Suprapubic skin (tissue), 3 donors: ENCODE measurements at regions not wholly inside any gene's neighbourhood (a gene's known extent, or its start where the extent isn't known, plus 50 kb on each side); places are given as distances from the start of the nearest gene placed in this dataset.

Source experiments
- POLR2AphosphoS5 ChIP-seq, 3 donors: sonication (generic); formaldehyde crosslinking; IDR thresholded peaks; one replicate each; pipeline ENCODE4 v1.6.1; 2017; ENCODE audit warnings: antibody characterized with exemption in 3 of 3
- TF ChIP-seq, protein P1 (sequence below), 2 donors: fragments of 200-600 bp in 1 of 2; fragments of 450-650 bp in 1 of 2; sonication (generic) in 1 of 2; IDR thresholded peaks; one replicate each; pipeline ENCODE4 v1.5.1; 2016 to 2019; ENCODE audit warnings: antibody characterized with exemption in 2 of 2, mild to moderate bottlenecking in 1 of 2, moderate library complexity in 1 of 2

GRCh38 chr16:55982597-55982996 lies 107.4 kb upstream of the CES5A start:
- TF ChIP-seq POLR2AphosphoS5 (IDR thresholded peaks at IDR 0.05) = no peak
- TF ChIP-seq, protein P1, sequence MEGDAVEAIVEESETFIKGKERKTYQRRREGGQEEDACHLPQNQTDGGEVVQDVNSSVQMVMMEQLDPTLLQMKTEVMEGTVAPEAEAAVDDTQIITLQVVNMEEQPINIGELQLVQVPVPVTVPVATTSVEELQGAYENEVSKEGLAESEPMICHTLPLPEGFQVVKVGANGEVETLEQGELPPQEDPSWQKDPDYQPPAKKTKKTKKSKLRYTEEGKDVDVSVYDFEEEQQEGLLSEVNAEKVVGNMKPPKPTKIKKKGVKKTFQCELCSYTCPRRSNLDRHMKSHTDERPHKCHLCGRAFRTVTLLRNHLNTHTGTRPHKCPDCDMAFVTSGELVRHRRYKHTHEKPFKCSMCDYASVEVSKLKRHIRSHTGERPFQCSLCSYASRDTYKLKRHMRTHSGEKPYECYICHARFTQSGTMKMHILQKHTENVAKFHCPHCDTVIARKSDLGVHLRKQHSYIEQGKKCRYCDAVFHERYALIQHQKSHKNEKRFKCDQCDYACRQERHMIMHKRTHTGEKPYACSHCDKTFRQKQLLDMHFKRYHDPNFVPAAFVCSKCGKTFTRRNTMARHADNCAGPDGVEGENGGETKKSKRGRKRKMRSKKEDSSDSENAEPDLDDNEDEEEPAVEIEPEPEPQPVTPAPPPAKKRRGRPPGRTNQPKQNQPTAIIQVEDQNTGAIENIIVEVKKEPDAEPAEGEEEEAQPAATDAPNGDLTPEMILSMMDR (IDR thresholded peaks at IDR 0.05) = no peak
